Hippocampal formation (tissue), 2 donors: ENCODE measurements at regions not wholly inside any gene's neighbourhood (a gene's known extent, or its start where the extent isn't known, plus 50 kb on each side); places are given as distances from the start of the nearest gene placed in this dataset.

Source experiments
- DNase-seq, 2 donors: peaks; one replicate each; lab custom pipeline; 2025; lab: John Stamatoyannopoulos, UW

DNA sequence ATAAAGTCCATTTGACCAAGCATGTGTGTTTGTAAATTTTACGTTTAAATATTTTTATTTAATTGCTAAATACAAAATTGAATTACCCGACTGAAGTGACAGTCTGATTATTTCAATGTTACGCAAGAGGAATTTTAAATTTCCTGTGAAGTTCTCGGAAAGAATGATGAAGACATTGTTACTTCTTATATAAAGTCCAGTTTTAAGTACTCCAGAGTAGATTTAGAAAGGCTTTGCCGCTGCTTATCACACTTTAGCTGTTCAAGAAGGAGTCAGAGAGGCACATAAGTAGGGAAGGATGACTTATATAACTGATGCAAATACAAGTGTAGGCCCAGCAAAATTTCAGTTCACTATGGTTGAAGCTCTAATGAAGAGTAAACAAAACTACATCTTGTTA is 265.1 kb upstream of the CITED2 start:
- no peak for DNase-seq

DNA sequence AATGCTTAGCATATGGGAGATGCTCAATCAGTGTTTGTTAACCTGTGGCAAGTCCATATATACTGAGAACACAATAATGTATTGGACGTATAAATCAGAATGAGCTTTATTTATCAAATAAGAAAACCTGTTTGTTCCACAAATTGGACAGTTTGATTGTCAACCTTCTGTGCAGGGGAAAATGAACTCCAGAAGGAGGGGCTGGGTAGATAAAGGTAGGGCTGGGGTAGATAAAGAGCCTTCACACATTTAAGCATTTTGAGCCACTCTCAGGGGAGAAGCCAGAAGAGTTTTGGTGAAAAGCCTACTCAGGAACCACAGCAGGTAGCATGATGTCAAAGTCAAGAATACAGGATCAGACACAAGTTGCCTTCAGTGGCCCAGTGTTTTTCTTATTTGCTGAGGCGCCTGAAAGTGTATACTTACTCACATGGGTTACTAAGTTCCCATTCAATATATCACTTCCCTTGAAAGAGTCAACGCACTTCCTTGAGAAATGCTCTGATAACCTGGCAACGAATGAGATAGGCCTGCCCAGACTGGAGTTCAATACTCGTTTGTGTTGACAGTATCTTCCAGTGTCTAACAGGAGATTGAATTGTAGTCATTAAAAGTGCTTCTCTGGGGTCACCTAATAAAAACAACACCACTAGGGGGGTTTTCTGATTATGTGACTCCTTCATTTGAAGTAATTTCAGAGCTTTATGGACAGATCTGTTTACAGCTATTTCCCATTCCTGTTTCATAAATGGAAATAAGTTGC is 263.9 kb upstream of the CITED2 start:
- DNase-seq, result no peak

DNA sequence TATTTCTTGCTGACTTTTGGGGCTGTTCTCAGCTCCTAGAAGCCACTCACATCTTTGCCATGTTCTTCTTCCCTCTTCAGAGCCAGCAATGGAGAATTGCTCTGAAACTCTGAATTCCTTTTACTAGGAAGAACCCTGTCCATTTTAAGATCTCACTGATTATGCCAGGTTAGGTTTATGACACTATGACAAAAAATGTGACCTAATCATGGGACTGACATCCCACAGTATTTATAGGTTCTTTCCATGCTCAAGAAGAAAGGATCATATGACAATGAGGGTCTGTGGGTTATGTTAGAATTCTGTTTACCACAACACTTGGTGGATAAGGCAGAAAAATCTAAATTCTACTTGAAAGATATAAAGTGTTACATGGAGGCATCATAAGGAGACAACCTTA is 263.3 kb upstream of the CITED2 start:
- no peak for DNase-seq

DNA sequence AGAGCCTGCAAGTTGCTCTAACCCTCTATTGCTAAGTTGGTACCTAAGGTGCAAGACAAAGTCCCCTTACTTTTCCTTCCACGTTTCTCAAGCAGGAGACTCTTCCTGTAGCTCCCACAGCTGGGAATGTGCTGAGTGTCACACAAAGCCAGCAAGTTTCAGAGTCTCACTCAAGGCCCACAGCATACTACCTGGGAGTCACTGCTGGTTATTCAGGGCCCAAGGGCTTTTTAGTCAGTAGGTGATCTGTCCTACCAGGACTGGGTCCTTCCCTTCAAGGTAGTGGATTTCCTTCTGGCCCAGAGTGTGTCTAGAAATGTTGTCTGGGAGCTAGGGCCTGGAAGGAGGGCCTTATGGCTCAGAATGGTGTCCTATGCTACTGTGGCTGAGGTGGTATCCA is 261.9 kb upstream of the CITED2 start:
- no peak for DNase-seq

DNA sequence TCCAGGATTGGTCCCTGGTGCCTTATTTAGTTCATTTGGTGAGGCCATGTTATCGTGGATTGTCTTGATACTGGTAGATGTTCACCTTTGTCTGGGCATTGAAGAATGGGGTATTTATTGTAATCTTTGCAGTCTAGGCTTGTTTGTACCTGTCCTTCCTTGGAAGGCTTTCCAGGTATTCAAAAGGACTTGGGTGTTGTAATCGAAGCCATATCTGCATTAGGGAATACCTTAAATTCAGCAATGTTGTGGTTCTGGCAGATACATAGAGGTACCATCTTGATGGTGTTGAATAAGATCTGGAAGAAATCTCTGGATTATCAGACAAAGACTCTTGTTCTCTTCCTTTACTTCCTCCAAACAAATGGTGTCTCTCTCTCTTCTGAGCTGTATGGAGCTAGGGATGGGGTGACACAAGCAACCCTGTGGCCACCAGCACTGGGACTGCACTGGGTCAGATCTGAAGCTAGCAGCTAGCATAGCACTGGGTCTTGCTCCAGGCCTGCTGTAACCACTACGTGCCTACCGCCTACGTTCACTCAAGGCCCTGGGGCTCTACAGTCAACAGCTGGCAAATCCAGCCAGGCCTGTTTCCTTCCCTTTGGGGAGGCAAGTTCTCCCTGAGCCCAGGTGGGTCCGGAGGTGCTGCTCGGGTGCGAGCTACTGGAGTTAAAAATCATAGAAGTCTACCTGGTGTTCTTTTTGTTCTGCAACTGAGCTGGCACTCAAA is 261.1 kb upstream of the CITED2 start:
- no peak for DNase-seq

DNA sequence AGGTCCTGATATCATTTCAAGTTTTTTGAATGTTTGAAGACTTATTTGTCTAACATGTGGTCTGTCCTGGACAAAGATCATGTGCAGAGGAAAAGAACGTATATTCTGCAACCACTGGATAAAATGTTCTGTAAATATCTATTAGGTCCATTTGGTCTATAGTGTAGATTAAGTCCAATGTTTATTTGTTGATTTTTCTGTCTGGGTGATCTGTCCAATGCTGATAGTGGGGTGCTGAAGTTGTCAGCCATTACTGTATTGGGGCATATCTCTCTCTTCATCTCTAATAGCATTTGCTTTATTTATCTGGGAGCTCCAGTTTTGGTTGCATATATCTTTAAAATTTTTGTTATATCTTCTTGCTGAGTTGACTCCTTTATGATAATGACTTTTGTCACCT is 258.4 kb upstream of the CITED2 start:
- DNase-seq, result no peak

DNA sequence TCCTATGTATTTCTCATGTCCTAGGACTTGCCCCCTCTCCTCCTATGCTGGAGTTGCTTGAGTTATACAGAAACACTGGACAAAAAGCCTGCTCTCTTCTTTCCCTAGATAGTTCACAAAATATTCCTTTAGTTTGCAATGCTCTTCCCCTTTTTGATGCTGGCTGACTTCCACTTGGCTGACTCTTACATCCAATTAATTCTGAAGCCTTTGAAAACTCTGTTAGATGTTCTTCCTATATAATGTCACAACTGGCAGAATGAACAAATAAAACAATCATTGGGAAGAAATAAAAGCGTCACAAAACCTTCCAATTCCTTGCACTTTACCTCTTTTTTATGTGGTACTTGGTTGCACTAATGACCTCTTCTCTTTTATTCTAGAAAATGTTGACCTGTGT is 253.8 kb upstream of the CITED2 start:
- DNase-seq, result no peak

DNA sequence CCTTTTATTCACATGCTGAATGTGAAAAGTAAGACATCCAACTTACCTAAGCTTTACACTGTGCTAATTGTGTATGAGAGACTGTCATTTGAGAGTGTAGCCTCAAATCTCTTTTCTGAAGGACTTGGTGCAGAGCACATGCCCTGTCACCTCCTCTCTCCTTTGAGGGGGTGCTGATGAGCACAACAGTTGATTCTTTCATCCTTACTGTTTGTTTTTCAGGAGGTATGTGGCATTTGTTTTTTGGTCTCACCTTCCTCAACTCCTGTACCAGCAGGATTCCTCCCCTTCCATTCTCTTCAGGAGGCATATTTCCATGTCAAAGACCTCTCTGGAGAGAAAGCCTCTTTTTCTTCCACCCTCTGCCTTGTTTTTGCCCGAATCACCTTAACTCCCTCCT is 252.6 kb upstream of the CITED2 start:
- no peak for DNase-seq

DNA sequence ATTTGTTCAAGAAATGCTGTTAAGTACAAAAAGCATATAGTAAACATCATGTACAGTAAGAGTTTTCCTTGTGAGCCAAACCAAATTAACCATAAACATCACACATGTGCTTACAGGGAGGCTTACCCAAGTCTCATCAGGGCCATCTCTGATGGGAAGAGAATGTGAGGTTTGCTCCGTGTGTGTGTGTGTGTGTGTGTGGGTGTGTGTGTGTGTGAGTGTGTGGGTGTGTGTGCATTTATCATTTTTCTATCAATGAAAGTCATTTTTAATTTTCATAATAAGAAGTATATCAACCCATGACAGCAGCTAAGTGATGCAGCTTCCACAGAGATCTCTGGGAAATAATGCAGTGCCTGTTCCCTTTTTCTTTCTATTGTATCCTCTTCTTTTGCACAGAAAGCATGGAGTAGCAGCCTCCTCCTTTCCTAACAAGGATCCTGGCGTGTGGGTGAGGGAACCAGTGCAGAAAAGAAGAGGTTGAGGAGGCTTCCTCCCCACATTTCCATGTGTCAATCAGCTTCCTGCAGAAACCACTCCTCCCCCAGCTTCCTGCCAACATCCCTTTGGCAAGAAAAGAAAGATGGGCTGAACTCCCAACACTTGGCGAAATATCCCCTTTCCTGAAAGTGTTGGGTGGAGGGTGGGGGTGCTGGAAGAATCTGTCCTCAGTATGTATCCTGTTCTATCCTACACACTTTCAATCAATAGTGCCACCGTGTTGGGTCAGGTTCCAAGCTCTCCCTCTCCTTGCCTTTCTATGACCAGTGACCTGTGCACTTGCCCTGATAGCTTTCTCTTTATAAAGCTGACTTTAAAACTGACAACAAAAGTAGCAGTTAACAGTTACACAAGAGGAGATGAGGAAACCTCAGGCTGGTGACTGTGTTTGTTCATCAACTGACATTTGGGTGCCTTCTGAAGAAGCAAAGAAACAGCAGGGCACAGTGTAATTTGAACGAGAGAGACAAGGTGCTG is 251.8 kb upstream of the CITED2 start:
- no peak for DNase-seq

DNA sequence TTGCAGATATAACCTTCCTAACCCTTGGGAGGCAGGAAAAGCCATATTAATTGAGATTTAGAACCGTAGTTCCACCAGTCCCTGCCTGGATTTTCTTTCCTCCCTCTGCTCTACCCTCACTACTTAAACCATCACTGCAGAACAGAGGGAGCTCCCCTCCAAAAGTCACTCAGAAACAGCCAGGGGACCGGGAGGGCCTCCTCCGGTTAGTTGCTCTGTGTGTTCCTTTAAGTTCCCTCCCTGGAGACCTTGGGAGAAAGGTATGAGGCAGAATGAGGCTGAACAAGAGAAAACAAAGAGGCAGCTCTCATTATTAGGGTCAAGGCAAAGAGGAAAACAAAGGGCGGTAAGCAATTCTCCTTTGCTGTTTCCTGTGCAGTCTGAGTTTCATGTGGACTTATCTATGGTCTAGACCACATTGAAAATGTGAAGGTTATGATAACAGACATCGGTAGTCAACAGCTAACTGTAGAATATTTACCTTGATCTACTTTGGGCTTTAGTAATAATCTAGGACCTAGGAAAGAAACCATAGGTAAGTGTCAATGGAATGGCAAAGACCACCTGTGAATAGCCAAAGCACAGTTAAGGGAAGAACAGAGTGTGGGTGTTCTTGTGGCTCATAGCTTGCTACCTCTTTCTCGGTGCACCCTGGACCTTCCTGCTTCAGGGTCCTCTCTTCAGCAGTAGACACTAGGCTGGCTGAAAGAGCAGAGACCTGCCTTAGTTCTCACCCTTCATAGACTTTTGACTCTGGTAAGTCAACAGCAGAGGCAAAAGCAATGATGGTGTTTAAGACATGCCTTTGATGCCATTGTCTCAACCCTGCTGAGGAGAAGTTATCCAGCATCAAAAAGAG is 250.9 kb upstream of the CITED2 start:
- no peak for DNase-seq

DNA sequence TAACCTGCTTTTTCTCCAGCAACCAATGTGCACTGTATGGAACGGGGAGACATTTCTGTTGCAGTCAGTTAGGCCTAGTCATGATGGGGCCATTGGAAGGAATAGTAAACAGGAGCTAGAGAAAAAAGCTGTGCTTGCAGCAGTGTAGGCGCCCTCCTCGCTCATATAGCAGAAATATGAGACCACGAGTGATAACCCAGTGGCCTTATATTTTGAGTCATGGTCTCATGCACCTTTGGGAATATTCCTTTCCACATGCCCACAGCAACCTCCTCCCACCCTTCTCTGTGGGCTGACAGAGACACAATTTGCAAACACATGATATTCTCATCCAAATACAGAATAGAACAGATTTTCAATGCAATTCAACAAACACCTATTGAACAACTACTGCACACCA is 248.9 kb upstream of the CITED2 start:
- no peak for DNase-seq

DNA sequence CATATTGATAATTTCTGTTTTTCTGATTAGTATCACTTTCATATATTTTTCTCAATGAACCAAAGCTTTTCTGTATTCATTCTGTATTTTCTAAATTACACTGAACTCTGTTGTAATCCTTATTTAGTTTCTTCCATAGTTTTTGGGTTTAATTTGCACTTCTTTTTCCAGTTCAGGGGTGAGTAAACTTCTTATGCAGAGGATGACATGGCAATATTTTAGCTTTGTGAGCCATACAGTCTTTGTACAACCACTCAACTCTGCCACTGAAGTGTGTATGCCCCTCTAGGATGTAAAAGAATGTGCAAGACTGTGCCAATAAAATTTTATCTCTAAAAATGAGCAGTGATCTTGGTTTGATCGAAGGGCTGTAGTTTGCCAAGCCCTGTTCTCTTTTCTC is 239.0 kb upstream of the CITED2 start:
- DNase-seq, result no peak

DNA sequence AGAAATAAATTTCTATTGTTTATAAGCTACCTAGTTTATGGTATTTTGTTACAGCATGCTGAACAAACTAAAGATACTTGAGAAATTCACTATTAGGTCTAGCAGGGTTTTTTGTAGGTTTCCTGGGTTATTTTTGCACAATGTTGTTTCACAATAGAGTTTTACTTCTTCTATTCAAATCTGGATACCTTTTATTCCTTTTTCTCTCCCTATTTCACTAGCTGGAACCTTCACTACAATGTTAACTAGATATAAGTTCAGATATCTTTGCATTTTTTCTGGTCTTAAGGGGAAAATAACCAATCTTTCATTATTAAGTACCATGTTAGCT is 237.7 kb upstream of the CITED2 start:
- DNase-seq, result no peak

DNA sequence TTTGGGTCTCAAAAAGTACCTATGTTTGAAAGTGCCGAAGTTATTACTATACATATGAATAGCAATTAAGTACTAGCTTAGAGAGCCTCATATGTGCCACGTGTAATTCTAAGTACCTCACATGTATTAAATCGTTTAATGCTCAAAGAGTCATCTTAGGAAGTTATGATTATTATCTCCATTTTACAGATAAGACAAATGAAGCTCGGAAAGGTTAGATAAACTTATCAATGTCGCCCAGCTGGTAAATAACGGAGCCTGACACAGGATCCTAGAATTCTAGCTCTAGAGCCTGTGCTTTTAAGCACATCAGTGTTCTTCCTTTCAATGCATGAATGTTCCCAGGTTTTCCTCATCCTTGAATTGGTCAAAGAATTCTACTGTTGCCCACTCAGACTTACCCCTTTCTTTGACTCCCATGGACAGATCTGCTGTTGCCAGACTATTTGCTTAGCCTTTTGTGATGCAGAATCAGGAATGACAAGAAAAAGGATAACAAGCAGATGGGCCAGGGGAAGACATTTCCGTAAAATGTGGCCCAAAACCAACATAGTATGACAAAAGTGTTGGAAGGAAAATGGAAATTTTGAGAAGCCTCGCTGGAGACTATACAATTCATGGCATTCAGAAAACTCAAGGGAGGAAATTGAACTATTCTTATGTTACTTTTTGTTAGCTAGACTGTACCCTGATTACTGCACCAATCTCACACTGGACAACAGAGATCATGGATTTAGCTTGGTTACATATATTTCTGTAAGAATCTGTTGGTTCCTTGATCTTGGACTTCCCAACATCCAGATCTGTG is 237.1 kb upstream of the CITED2 start:
- no peak for DNase-seq

DNA sequence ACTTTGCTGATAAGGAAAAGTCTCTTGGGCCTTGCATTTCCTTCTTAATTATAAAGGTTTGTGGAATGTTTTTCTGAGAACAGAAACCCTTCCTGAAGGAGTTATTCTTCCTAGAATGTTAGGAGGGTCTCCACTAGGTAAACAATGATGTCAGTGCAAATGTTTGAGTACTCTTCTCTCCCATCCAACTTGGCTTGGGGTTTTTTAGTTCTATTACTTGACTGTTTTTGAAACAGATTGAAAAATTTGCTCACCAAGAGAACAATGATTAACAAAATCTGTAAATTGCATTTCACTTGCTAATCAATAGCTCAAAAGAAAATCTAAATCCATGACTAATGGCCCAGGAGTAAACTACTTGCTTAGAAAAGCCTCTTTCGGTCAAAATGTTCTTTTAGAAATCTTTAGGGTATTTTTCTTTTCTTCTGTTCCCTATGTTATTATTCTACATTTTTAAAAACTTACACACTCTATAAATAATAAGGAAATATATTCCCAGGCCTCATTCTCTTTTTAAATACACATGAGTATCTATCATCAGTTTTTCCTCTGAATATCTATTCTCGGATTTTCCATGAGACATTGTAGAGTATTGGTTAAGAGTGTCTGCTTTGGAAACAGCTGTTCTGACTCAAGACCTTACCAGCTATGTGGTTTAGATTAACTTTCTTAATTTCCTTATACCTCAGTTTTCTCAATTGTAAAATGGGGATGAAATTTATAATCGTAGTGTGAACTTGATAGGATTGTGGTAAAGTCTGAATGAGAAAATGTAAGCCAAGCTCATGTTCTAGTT is 234.2 kb upstream of the CITED2 start:
- no peak for DNase-seq

DNA sequence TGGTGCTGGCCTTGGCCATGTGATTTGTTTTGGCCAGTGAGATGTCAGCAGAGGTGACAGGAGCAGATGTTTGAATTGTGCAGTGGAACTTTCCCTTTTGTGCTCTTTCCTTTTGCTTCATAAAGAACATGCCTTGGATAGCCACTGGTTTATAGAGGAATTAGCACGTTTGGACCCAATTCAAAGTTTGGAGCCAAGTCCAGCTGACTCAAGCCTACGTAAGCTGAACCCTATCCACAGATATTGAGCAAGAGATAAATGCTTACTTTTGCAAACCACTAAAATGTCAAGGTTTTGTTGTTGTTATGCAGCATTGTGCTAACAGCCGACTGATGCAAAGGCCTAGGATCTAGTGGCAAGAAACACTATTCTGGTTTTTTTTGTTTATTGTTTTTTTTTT is 230.9 kb upstream of the CITED2 start:
- no peak for DNase-seq

DNA sequence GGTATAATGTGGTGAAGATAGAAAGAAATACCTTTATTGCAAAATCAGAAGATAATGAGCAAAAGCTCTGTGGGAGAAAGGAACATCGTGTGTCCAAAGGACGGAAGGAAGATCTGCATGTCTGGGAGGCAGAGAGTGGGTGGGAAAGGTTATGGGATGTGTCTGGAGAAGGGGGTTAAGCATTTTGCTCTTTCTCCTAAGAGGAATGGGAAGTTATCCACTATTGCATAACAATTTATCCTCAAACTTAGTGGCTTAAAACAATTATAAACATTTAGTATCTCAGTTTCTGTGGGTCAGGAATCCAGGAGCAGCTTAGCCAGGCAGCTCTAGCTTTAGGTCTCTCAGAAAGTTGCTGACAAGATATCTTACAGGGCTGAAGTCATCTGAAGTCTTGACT is 229.1 kb upstream of the CITED2 start:
- DNase-seq, result no peak

DNA sequence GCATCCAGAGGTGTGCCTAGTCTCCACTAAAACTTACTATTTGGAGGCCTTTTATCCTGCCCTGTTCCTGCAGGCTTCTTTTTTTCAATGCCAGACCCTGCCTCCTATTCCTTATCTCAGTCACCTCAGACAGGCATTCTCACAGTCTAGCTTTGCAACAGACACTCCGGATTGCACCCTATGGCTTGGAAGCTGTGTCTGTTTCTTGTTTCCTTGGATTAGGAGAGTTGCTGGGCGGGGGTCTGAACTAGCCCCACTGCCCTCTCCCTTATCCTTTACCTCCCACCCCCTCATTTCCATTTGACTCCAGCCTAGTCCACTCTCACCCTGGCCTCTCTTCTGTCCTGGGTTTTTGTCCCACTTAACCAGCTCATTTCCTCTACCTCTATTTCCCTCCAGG is 228.1 kb upstream of the CITED2 start:
- DNase-seq, result no peak

DNA sequence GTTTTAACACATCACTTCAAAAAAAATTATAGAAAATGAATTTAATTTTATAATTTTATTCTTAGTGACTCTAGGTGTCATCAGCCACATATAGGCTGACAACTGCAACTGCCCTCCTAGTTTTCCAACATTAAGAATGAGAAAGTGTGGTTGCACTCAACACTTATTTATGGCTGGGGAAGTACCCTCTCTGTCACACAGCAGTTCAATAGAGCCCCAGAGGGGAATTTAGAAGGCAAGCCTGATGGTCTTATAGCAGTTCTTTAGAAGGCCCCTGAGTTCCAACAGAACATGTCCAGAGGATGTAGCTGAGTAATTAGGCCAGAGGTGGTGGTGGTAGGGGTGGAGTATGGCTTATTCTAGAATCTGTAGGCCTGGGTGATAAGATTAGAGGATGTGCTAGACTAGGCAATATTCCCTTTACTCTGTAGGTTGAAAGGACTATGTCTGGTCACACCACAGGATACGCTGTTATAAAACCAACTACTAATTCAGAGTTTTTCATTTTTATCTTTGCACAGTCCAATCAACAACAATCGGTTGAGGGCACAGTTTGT is 226.5 kb upstream of the CITED2 start:
- DNase-seq, result no peak

DNA sequence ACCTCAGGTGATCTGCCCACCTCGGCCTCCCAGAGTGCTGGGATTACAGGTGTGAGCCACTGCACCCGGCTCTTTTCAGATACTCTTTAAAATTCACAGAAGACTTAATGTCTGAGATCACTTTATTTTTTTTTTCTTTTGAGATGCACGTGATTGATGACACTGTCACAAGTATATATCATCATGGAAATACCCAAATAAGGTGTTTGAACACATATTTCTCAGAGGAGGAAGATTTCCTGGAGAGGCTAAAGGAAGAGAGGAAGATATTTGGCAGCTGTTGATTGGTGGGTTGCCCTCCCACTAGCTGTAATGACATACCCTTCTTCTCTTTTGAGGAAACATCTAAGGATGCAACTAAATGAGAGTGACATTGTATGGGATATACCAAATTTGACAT is 225.9 kb upstream of the CITED2 start:
- no peak for DNase-seq
